Vagina (tissue), 2 donors: ENCODE measurements at regions not wholly inside any gene's neighbourhood (a gene's known extent, or its start where the extent isn't known, plus 50 kb on each side); places are given as distances from the start of the nearest gene placed in this dataset.

ENCODE experiments used
- DNase-seq, 2 donors: peaks; one replicate each; pipeline ENCODE4 v3.0.0-alpha.2; 2017; ENCODE audit errors: extremely low spot score in 2 of 2
- H3K27ac ChIP-seq: fragments of 200-600 bp; sonication (generic); one replicate; pipeline ENCODE4 v1.5.1; 2019
- H3K27me3 ChIP-seq: fragments of 200-600 bp; sonication (generic); one replicate; pipeline ENCODE4 v1.5.1; 2019
- H3K36me3 ChIP-seq, 2 donors: fragments of 200-600 bp; sonication (generic); one replicate each; pipeline ENCODE4 v1.5.1; 2017 to 2019
- H3K4me1 ChIP-seq: fragments of 200-600 bp; sonication (generic); one replicate; pipeline ENCODE4 v1.5.1; 2019
- H3K4me3 ChIP-seq, 2 donors: fragments of 200-600 bp; sonication (generic); 1 replicate in 1 of 2; 2 replicates in 1 of 2; pipeline ENCODE4 v1.5.1; 2016 to 2019
- H3K9me3 ChIP-seq: fragments of 200-600 bp; sonication (generic); one replicate; pipeline ENCODE4 v1.5.1; 2019
- POLR2A ChIP-seq, 2 donors: fragments of 450-650 bp; IDR thresholded peaks; one replicate each; pipeline ENCODE4 v1.6.1; 2017; ENCODE audit warnings: antibody characterized with exemption in 2 of 2, mild to moderate bottlenecking in 2 of 2, moderate library complexity in 2 of 2
- POLR2AphosphoS5 ChIP-seq, 2 donors: sonication (generic); formaldehyde crosslinking; IDR thresholded peaks; one replicate each; pipeline ENCODE4 v1.9.0; 2017; ENCODE audit warnings: antibody characterized with exemption in 2 of 2, mild to moderate bottlenecking in 2 of 2, low read depth in 1 of 2; ENCODE audit not compliant: insufficient read depth in 1 of 2
- intact Hi-C: fragments of 100-400 bp; cut with DNase I; formaldehyde crosslinking; loops from one replicate; pipeline ENCODE4 v1.15.1; 2023
- TF ChIP-seq, protein P1 (sequence below), 3 experiments: fragments of 450-650 bp in 2 of 3; fragments of 200-600 bp in 1 of 3; sonication (generic) in 1 of 3; IDR thresholded peaks; one replicate each; pipeline ENCODE4 v1.5.1; 2017 to 2019; ENCODE audit warnings: antibody characterized with exemption in 3 of 3, mild to moderate bottlenecking in 2 of 3, moderate library complexity in 2 of 3

DNA sequence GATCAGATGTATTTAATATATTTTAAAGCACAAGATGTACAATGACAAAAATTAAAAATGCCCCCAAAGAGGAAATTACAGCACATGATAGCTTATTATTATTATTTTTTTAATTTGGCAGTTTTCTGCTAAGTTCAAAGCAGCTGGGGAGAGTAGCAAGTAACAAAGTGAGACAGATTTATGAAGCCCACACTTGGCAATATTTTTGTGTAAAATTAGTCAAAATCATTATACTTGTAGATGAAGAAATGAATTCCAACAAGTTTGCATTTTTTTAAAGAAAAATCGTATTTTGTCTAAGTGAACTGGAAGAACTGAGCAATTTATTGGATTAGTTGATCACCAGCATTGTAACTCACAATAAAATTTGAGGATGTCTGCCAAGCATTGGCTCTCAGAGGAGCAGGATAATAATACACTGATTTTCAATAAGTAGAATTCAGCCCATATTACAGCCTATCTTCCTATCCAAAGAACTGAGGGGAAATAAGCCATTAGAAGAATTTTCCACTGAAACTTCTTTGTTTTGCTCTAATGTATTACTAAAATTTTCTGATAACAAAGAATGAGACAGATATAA is 215.6 kb downstream of the MAP2K6 start:
- DNase-seq = no peak
- intact Hi-C loops = no loop called here
- H3K27me3 ChIP-seq = no peaks in the 10 kb centered on the region

DNA sequence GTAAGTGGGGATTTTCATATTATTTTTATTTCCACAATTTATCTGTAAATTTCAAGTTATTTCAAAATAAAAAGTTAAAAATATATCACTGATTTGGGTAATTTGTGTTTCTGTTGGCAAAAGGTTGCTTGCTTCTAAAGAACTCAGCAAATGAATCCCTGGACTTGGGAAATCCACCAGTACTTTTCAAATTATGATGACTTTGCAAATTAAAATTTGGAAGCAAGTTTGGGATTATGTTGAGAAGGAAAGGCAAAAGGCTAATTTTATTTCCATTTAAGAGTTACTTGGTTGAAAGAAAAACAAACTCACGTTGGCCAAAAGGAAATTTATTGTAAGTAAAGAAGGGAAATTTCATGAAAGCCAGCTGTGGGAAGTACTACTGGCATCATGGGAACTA is 220.3 kb downstream of the MAP2K6 start:
- Histone ChIP-seq H3K27me3 (no peaks in the 10 kb centered on the region), H3K9me3 (no peaks in the 10 kb centered on the region), H3K4me3 (no peak overlapping the region), H3K4me1 (no peaks in the 10 kb centered on the region), H3K36me3 (no peaks in the 10 kb centered on the region), H3K27ac (no peak overlapping the region)
- DNase-seq = no peak
- TF ChIP-seq POLR2A (IDR thresholded peaks at IDR 0.05) = no peak
- no peak for TF ChIP-seq POLR2AphosphoS5 (IDR thresholded peaks at IDR 0.05; ENCODE audit: insufficient read depth in 1 of 2, low read depth in 1 of 2)
- TF ChIP-seq, protein P1, sequence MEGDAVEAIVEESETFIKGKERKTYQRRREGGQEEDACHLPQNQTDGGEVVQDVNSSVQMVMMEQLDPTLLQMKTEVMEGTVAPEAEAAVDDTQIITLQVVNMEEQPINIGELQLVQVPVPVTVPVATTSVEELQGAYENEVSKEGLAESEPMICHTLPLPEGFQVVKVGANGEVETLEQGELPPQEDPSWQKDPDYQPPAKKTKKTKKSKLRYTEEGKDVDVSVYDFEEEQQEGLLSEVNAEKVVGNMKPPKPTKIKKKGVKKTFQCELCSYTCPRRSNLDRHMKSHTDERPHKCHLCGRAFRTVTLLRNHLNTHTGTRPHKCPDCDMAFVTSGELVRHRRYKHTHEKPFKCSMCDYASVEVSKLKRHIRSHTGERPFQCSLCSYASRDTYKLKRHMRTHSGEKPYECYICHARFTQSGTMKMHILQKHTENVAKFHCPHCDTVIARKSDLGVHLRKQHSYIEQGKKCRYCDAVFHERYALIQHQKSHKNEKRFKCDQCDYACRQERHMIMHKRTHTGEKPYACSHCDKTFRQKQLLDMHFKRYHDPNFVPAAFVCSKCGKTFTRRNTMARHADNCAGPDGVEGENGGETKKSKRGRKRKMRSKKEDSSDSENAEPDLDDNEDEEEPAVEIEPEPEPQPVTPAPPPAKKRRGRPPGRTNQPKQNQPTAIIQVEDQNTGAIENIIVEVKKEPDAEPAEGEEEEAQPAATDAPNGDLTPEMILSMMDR (IDR thresholded peaks at IDR 0.05) = no peak
- intact Hi-C loops = no loop called here

More for the DNA sequence above, 215.6 kb downstream of the MAP2K6 start:
- Histone ChIP-seq H3K4me1 (no peaks in the 10 kb centered on the region), H3K36me3 (no peaks in the 10 kb centered on the region), H3K27ac (no peak overlapping the region), H3K9me3 (no peaks in the 10 kb centered on the region), H3K4me3 (no peak overlapping the region)
- TF ChIP-seq POLR2A (IDR thresholded peaks at IDR 0.05) (no peak), POLR2AphosphoS5 (IDR thresholded peaks at IDR 0.05; ENCODE audit: insufficient read depth in 1 of 2, low read depth in 1 of 2) (no peak)
- TF ChIP-seq, protein P1 (IDR thresholded peaks at IDR 0.05) = no peak

GRCh38 chr17:69637446-69638156 is 223.1 kb downstream of the MAP2K6 start:
- TF ChIP-seq POLR2AphosphoS5 (IDR thresholded peaks at IDR 0.05; ENCODE audit: insufficient read depth in 1 of 2, low read depth in 1 of 2) (no peak), POLR2A (IDR thresholded peaks at IDR 0.05) (no peak)
- TF ChIP-seq, protein P1 (IDR thresholded peaks at IDR 0.05) = no peak
- Histone ChIP-seq H3K36me3 (no peaks in the 10 kb centered on the region), H3K27me3 (no peaks in the 10 kb centered on the region), H3K27ac (no peak overlapping the region), H3K4me3 (no peak overlapping the region), H3K4me1 (no peaks in the 10 kb centered on the region), H3K9me3 (no peaks in the 10 kb centered on the region)
- no peak for DNase-seq
- intact Hi-C loops = no loop called here

- no peaks in the 10 kb centered on the region for H3K9me3 ChIP-seq
- no peaks in the 10 kb centered on the region for H3K36me3 ChIP-seq
- no peaks in the 10 kb centered on the region for H3K27me3 ChIP-seq
- no peak overlapping the region for H3K4me3 ChIP-seq
- intact Hi-C loops = no loop called here
- no peak overlapping the region for H3K27ac ChIP-seq
- H3K4me1 ChIP-seq = no peaks in the 10 kb centered on the region
- no peak for TF ChIP-seq POLR2AphosphoS5 (IDR thresholded peaks at IDR 0.05; ENCODE audit: insufficient read depth in 1 of 2, low read depth in 1 of 2)
- TF ChIP-seq, protein P1 (IDR thresholded peaks at IDR 0.05) = no peak
- no peak for TF ChIP-seq POLR2A (IDR thresholded peaks at IDR 0.05)
- DNase-seq = no peak
Measured at GRCh38 chr17:69639096-69639495, 224.6 kb downstream of the MAP2K6 start.

- no peak for TF ChIP-seq POLR2AphosphoS5 (IDR thresholded peaks at IDR 0.05; ENCODE audit: insufficient read depth in 1 of 2, low read depth in 1 of 2)
- TF ChIP-seq, protein P1 (IDR thresholded peaks at IDR 0.05) = no peak
- TF ChIP-seq POLR2A (IDR thresholded peaks at IDR 0.05) = no peak
- H3K4me1 ChIP-seq = no peaks in the 10 kb centered on the region
- no peaks in the 10 kb centered on the region for H3K36me3 ChIP-seq
- no peak for DNase-seq
- H3K9me3 ChIP-seq = no peaks in the 10 kb centered on the region
- no peak overlapping the region for H3K27ac ChIP-seq
- no peak overlapping the region for H3K4me3 ChIP-seq
- intact Hi-C loops = no loop called here
- no peaks in the 10 kb centered on the region for H3K27me3 ChIP-seq
Measured at GRCh38 chr17:69640073-69640472, 225.6 kb downstream of the MAP2K6 start.
